ENCODE measurements at regions not wholly inside any gene's neighbourhood (a gene's known extent, or its start where the extent isn't known, plus 50 kb on each side); places are given as distances from the start of the nearest gene placed in this dataset.
"Not testable (repeated sequence)": the region's sequence is repeated elsewhere in the genome, so short reads cannot be mapped to it uniquely, and the experiment has no call there.

- H3K4me3 ChIP-seq (IDR thresholded peaks at IDR 0.05; ENCODE audit: insufficient read depth, low read depth, low read length) = no peak overlapping the region
- H3K27me3 ChIP-seq (ENCODE audit: insufficient read depth, low read depth) = no peaks in the 10 kb centered on the region
- H2AFZ ChIP-seq (ENCODE audit: low read depth) = no peak overlapping the region
- H4K20me1 ChIP-seq (ENCODE audit: insufficient read depth) = no peaks in the 10 kb centered on the region
- H3K36me3 ChIP-seq (ENCODE audit: insufficient read depth) = no peaks in the 10 kb centered on the region
- TF ChIP-seq CTCF (conservative IDR thresholded peaks at IDR 0.05; ENCODE audit: low read depth, low read length) = no peak
- H3K9ac ChIP-seq = no peak overlapping the region
- H3K79me2 ChIP-seq (ENCODE audit: insufficient read depth, low read depth) = no peaks in the 10 kb centered on the region
- no peak overlapping the region for H3K27ac ChIP-seq
- H3K4me1 ChIP-seq (ENCODE audit: low read depth, poor library complexity, severe bottlenecking) = no peaks in the 10 kb centered on the region
- no peak overlapping the region for H3K4me2 ChIP-seq
Observed at GRCh38 chr4:53844133-53844532, 220.3 kb downstream of the CHIC2 start.

- no peak overlapping the region for H2AFZ ChIP-seq (ENCODE audit: low read depth)
Observed at GRCh38 chr4:53841711-53842110, 222.7 kb downstream of the CHIC2 start.

GRCh38 chr4:53840643-53841042 lies 223.8 kb downstream of the CHIC2 start:
- Histone ChIP-seq H3K4me1 (ENCODE audit: low read depth, poor library complexity, severe bottlenecking) (no peaks in the 10 kb centered on the region), H4K20me1 (ENCODE audit: insufficient read depth) (no peaks in the 10 kb centered on the region), H3K9ac (no peak overlapping the region), H3K4me2 (no peak overlapping the region), H3K4me3 (IDR thresholded peaks at IDR 0.05; ENCODE audit: insufficient read depth, low read depth, low read length) (no peak overlapping the region), H3K79me2 (ENCODE audit: insufficient read depth, low read depth) (no peaks in the 10 kb centered on the region), H3K27me3 (ENCODE audit: insufficient read depth, low read depth) (no peaks in the 10 kb centered on the region), H2AFZ (ENCODE audit: low read depth) (no peak overlapping the region), H3K36me3 (ENCODE audit: insufficient read depth) (no peaks in the 10 kb centered on the region), H3K27ac (no peak overlapping the region)
- TF ChIP-seq CTCF (conservative IDR thresholded peaks at IDR 0.05; ENCODE audit: low read depth, low read length) = no peak

More at GRCh38 chr4:53841711-53842110, 222.7 kb downstream of the CHIC2 start:
- H3K4me3 ChIP-seq (IDR thresholded peaks at IDR 0.05; ENCODE audit: insufficient read depth, low read depth, low read length) = no peak overlapping the region
- H3K36me3 ChIP-seq (ENCODE audit: insufficient read depth) = no peaks in the 10 kb centered on the region
- no peaks in the 10 kb centered on the region for H3K79me2 ChIP-seq (ENCODE audit: insufficient read depth, low read depth)
- no peak for TF ChIP-seq CTCF (conservative IDR thresholded peaks at IDR 0.05; ENCODE audit: low read depth, low read length)
- H4K20me1 ChIP-seq (ENCODE audit: insufficient read depth) = no peaks in the 10 kb centered on the region
- no peak overlapping the region for H3K4me2 ChIP-seq
- H3K4me1 ChIP-seq (ENCODE audit: low read depth, poor library complexity, severe bottlenecking) = no peaks in the 10 kb centered on the region
- no peak overlapping the region for H3K27ac ChIP-seq
- H3K27me3 ChIP-seq (ENCODE audit: insufficient read depth, low read depth) = no peaks in the 10 kb centered on the region
- H3K9ac ChIP-seq = no peak overlapping the region

- not testable (repeated sequence) for H2AFZ ChIP-seq (ENCODE audit: low read depth); H3K79me2 ChIP-seq (ENCODE audit: insufficient read depth, low read depth); H4K20me1 ChIP-seq (ENCODE audit: insufficient read depth); H3K27me3 ChIP-seq (ENCODE audit: insufficient read depth, low read depth); H3K27ac ChIP-seq; H3K9ac ChIP-seq; H3K4me1 ChIP-seq (ENCODE audit: low read depth, poor library complexity, severe bottlenecking); H3K4me3 ChIP-seq (IDR thresholded peaks at IDR 0.05; ENCODE audit: insufficient read depth, low read depth, low read length); H3K36me3 ChIP-seq (ENCODE audit: insufficient read depth); H3K4me2 ChIP-seq
Observed at GRCh38 chr4:53833302-53834003, 231.0 kb downstream of the CHIC2 start.

- no peaks in the 10 kb centered on the region for H3K79me2 ChIP-seq (ENCODE audit: insufficient read depth, low read depth)
- H3K4me1 ChIP-seq (ENCODE audit: low read depth, poor library complexity, severe bottlenecking) = no peaks in the 10 kb centered on the region
- H3K36me3 ChIP-seq (ENCODE audit: insufficient read depth) = no peaks in the 10 kb centered on the region
- H3K27ac ChIP-seq = no peak overlapping the region
- no peak overlapping the region for H3K4me3 ChIP-seq (IDR thresholded peaks at IDR 0.05; ENCODE audit: insufficient read depth, low read depth, low read length)
- H3K27me3 ChIP-seq (ENCODE audit: insufficient read depth, low read depth) = no peaks in the 10 kb centered on the region
- no peak overlapping the region for H3K9ac ChIP-seq
- H3K4me2 ChIP-seq = no peak overlapping the region
- no peaks in the 10 kb centered on the region for H4K20me1 ChIP-seq (ENCODE audit: insufficient read depth)
- no peak overlapping the region for H2AFZ ChIP-seq (ENCODE audit: low read depth)
- no peak for TF ChIP-seq CTCF (conservative IDR thresholded peaks at IDR 0.05; ENCODE audit: low read depth, low read length)
Observed at GRCh38 chr4:53832549-53832948, 231.9 kb downstream of the CHIC2 start.
